Loucy (cell line): ENCODE measurements at regions not wholly inside any gene's neighbourhood (a gene's known extent, or its start where the extent isn't known, plus 50 kb on each side); places are given as distances from the start of the nearest gene placed in this dataset.

ENCODE experiments used
- H2AFZ ChIP-seq: fragments of 200-600 bp; sonication (generic); 2 replicates; pipeline ENCODE4 v1.6.0; 2016; ENCODE audit warnings: antibody characterized with exemption, mild to moderate bottlenecking, low read length, moderate library complexity
- H3F3A ChIP-seq: fragments of 200-600 bp; 2 replicates; pipeline ENCODE4 v1.6.0; 2016; ENCODE audit warnings: antibody characterized with exemption, low read depth, mild to moderate bottlenecking
- H3K27me3 ChIP-seq: fragments of 200-600 bp; sonication (generic); 2 replicates; pipeline ENCODE4 v1.6.1; 2014; ENCODE audit warnings: low read length, mild to moderate bottlenecking; ENCODE audit not compliant: insufficient read depth, poor library complexity, severe bottlenecking
- H3K36me3 ChIP-seq: fragments of 200-600 bp; sonication (generic); 2 replicates; pipeline ENCODE4 v1.6.1; 2016; ENCODE audit warnings: low read length; ENCODE audit not compliant: insufficient read depth
- H3K4me1 ChIP-seq: fragments of 200-600 bp; sonication (generic); 2 replicates; pipeline ENCODE4 v1.5.1; 2014; ENCODE audit warnings: low read length, mild to moderate bottlenecking; ENCODE audit not compliant: insufficient read depth, poor library complexity, severe bottlenecking
- H3K4me2 ChIP-seq: fragments of 200-600 bp; sonication (generic); 2 replicates; pipeline ENCODE4 v1.6.0; 2014; ENCODE audit warnings: antibody characterized with exemption, low read length, low read depth, mild to moderate bottlenecking; ENCODE audit not compliant: poor library complexity, severe bottlenecking
- H3K4me3 ChIP-seq: fragments of 200-600 bp; sonication (generic); 2 replicates; pipeline ENCODE4 v1.5.1; 2014; ENCODE audit warnings: low read length, mild to moderate bottlenecking, mixed read lengths; ENCODE audit not compliant: poor library complexity, severe bottlenecking
- H3K79me2 ChIP-seq: fragments of 200-600 bp; sonication (generic); 2 replicates; pipeline ENCODE4 v1.6.1; 2014; ENCODE audit warnings: low read length; ENCODE audit not compliant: insufficient read depth
- H3K9ac ChIP-seq: fragments of 200-600 bp; sonication (generic); 2 replicates; pipeline ENCODE4 v1.6.0; 2014; ENCODE audit warnings: mild to moderate bottlenecking, low read depth, low read length, moderate library complexity; ENCODE audit not compliant: poor library complexity, severe bottlenecking
- H3K9me2 ChIP-seq: fragments of 200-600 bp; sonication (generic); replicated peaks from 2 replicates; pipeline ENCODE4 v1.6.1; 2016; ENCODE audit warnings: low read depth, low read length, mixed read lengths
- H3K9me3 ChIP-seq: fragments of 200-600 bp; sonication (generic); 2 replicates; pipeline ENCODE4 v1.6.1; 2014; ENCODE audit warnings: mild to moderate bottlenecking, antibody characterized with exemption, low read length, low read depth; ENCODE audit not compliant: insufficient read depth
- H4K20me1 ChIP-seq: fragments of 200-600 bp; sonication (generic); 2 replicates; pipeline ENCODE4 v1.6.0; 2014; ENCODE audit warnings: antibody characterized with exemption, low read length, mild to moderate bottlenecking; ENCODE audit not compliant: insufficient read depth, poor library complexity, severe bottlenecking
- CTCF ChIP-seq: fragments of 200-600 bp; sonication (generic); conservative IDR thresholded peaks from 2 replicates; pipeline ENCODE4 v1.5.1; 2014; ENCODE audit warnings: mild to moderate bottlenecking, antibody characterized with exemption, low read length
- EZH2phosphoT487 ChIP-seq: fragments of 200-600 bp; IDR thresholded peaks from 2 replicates; pipeline ENCODE4 v1.6.1; 2018; ENCODE audit warnings: antibody characterized with exemption, mild to moderate bottlenecking, moderate library complexity, borderline replicate concordance

GRCh38 chr4:43331226-43332051 lies 438.9 kb downstream of the GRXCR1 start:
- Histone ChIP-seq H3K4me1 (no peaks in the 10 kb centered on the region), H2AFZ (no peak overlapping the region), H3K4me3 (no peak overlapping the region), H3K9me2 (no peaks in the 10 kb centered on the region), H3K79me2 (no peaks in the 10 kb centered on the region), H3K36me3 (no peaks in the 10 kb centered on the region), H3K4me2 (no peak overlapping the region), H4K20me1 (no peaks in the 10 kb centered on the region), H3F3A (no peaks in the 10 kb centered on the region), H3K9me3 (no peaks in the 10 kb centered on the region), H3K9ac (no peak overlapping the region), H3K27me3 (no peaks in the 10 kb centered on the region)
- TF ChIP-seq EZH2phosphoT487, result no peak
- no peak for TF ChIP-seq CTCF

- H3K4me1 ChIP-seq, result no peaks in the 10 kb centered on the region
- no peak overlapping the region for H2AFZ ChIP-seq
- H4K20me1 ChIP-seq, result no peaks in the 10 kb centered on the region
- H3K4me2 ChIP-seq, result no peak overlapping the region
- no peak overlapping the region for H3K9ac ChIP-seq
- H3K4me3 ChIP-seq, result no peak overlapping the region
- H3K36me3 ChIP-seq, result no peaks in the 10 kb centered on the region
- TF ChIP-seq EZH2phosphoT487 (no peak), CTCF (no peak)
- H3K27me3 ChIP-seq, result no peaks in the 10 kb centered on the region
- H3K9me3 ChIP-seq, result no peaks in the 10 kb centered on the region
- no peaks in the 10 kb centered on the region for H3K79me2 ChIP-seq
- no peaks in the 10 kb centered on the region for H3K9me2 ChIP-seq
- no peaks in the 10 kb centered on the region for H3F3A ChIP-seq
These were observed 439.5 kb downstream of the GRXCR1 start for GRCh38 chr4:43332052-43332425.

GRCh38 chr4:43337707-43338106 lies 445.2 kb downstream of the GRXCR1 start:
- no peaks in the 10 kb centered on the region for H3F3A ChIP-seq
- no peaks in the 10 kb centered on the region for H4K20me1 ChIP-seq
- H3K9me3 ChIP-seq, result no peaks in the 10 kb centered on the region
- H3K4me3 ChIP-seq, result no peak overlapping the region
- H3K9ac ChIP-seq, result no peak overlapping the region
- no peaks in the 10 kb centered on the region for H3K27me3 ChIP-seq
- no peak overlapping the region for H3K4me2 ChIP-seq
- no peak overlapping the region for H2AFZ ChIP-seq
- H3K79me2 ChIP-seq, result no peaks in the 10 kb centered on the region
- H3K9me2 ChIP-seq, result no peaks in the 10 kb centered on the region
- TF ChIP-seq EZH2phosphoT487, result no peak
- no peak for TF ChIP-seq CTCF
- H3K36me3 ChIP-seq, result no peaks in the 10 kb centered on the region
- H3K4me1 ChIP-seq, result no peaks in the 10 kb centered on the region
